Renal cortex interstitium (tissue), 11 donors: ENCODE measurements at regions not wholly inside any gene's neighbourhood (a gene's known extent, or its start where the extent isn't known, plus 50 kb on each side); places are given as distances from the start of the nearest gene placed in this dataset.

Source experiments
- DNase-seq, 11 donors: peaks; one replicate each; pipeline ENCODE4 v3.0.0-alpha.2; 2013; ENCODE audit warnings: low read depth in 9 of 11, low spot score in 4 of 11; ENCODE audit errors: extremely low read depth in 1 of 11

- DNase-seq, result no peak
Observed at GRCh38 chr1:5705751-5706150, 286.5 kb downstream of the NPHP4 start.

GRCh38 chr1:5704561-5705514 lies 287.4 kb downstream of the NPHP4 start:
- DNase-seq, result no peak

GRCh38 chr1:5701642-5702041 lies 290.6 kb downstream of the NPHP4 start:
- DNase-seq, result no peak

- DNase-seq, result no peak
Observed at GRCh38 chr1:5693568-5693967, 298.7 kb downstream of the NPHP4 start.

- DNase-seq, result no peak
Observed at GRCh38 chr1:5692664-5693063, 299.6 kb downstream of the NPHP4 start.

GRCh38 chr1:5691795-5692509 lies 300.3 kb downstream of the NPHP4 start:
- DNase-seq, result no peak

- DNase-seq, result no peak
Observed at GRCh38 chr1:5690898-5691297, 301.3 kb downstream of the NPHP4 start.

GRCh38 chr1:5690291-5690690 lies 301.9 kb downstream of the NPHP4 start:
- DNase-seq, result no peak

GRCh38 chr1:5688081-5689077 lies 303.8 kb downstream of the NPHP4 start:
- DNase-seq, result no peak

GRCh38 chr1:5686925-5687706 lies 305.1 kb downstream of the NPHP4 start:
- DNase-seq, result no peak

- no peak for DNase-seq
Observed at GRCh38 chr1:5686195-5686594, 306.0 kb downstream of the NPHP4 start.

GRCh38 chr1:5685446-5686040 lies 306.7 kb downstream of the NPHP4 start:
- no peak for DNase-seq

GRCh38 chr1:5684791-5685190 lies 307.4 kb downstream of the NPHP4 start:
- no peak for DNase-seq

- DNase-seq, result no peak
Observed at GRCh38 chr1:5683446-5683845, 308.8 kb downstream of the NPHP4 start.

GRCh38 chr1:5682626-5683225 lies 309.5 kb downstream of the NPHP4 start:
- peak in 5 of 11 donors; percentile 9 to 28 (median 19) for DNase-seq

- DNase-seq, result no peak
Observed at GRCh38 chr1:5681654-5682053, 310.6 kb downstream of the NPHP4 start.

- DNase-seq, result no peak
Observed at GRCh38 chr1:5680600-5680999, 311.6 kb downstream of the NPHP4 start.

GRCh38 chr1:5678759-5679158 lies 313.5 kb downstream of the NPHP4 start:
- no peak for DNase-seq
